CD4-positive, alpha-beta T cell treated with Interleukin-15 for 1 hour (primary cell): ENCODE measurements at regions not wholly inside any gene's neighbourhood (a gene's known extent, or its start where the extent isn't known, plus 50 kb on each side); places are given as distances from the start of the nearest gene placed in this dataset.
"Not testable (repeated sequence)": the region's sequence is repeated elsewhere in the genome, so short reads cannot be mapped to it uniquely, and the experiment has no call there.

Experiments used
- DNase-seq: peaks from one replicate; pipeline ENCODE4 v3.0.0-alpha.2; 2020

GRCh38 chr2:43146083-43146482 lies 80.3 kb downstream of the ZFP36L2 start:
- no peak for DNase-seq

GRCh38 chr2:43144263-43144662 lies 82.1 kb downstream of the ZFP36L2 start:
- DNase-seq = no peak

GRCh38 chr2:43143756-43144155 lies 82.7 kb downstream of the ZFP36L2 start:
- no peak for DNase-seq

- peak; percentile 70 for DNase-seq
These were observed 83.4 kb downstream of the ZFP36L2 start for GRCh38 chr2:43142921-43143438.

GRCh38 chr2:43141636-43142151 lies 84.7 kb downstream of the ZFP36L2 start:
- DNase-seq = not testable (repeated sequence)

GRCh38 chr2:43139996-43140621 lies 86.3 kb downstream of the ZFP36L2 start:
- DNase-seq = no peak

GRCh38 chr2:43139501-43139900 lies 86.9 kb downstream of the ZFP36L2 start:
- no peak for DNase-seq

- DNase-seq = no peak
These were observed 88.0 kb downstream of the ZFP36L2 start for GRCh38 chr2:43138441-43138840.

- peak; percentile 91 for DNase-seq
These were observed 89.5 kb downstream of the ZFP36L2 start for GRCh38 chr2:43136876-43137275.

GRCh38 chr2:43136011-43136799 lies 90.2 kb downstream of the ZFP36L2 start:
- no peak for DNase-seq

- DNase-seq = no peak
These were observed 90.8 kb downstream of the ZFP36L2 start for GRCh38 chr2:43135583-43135982.

GRCh38 chr2:43134571-43134889 lies 91.9 kb downstream of the ZFP36L2 start:
- DNase-seq = no peak

- DNase-seq = peak; percentile 88
These were observed 92.5 kb downstream of the ZFP36L2 start for GRCh38 chr2:43133708-43134570.

GRCh38 chr2:43133336-43133707 lies 93.1 kb downstream of the ZFP36L2 start:
- no peak for DNase-seq

GRCh38 chr2:43132683-43133301 lies 93.6 kb downstream of the ZFP36L2 start:
- DNase-seq = no peak

- no peak for DNase-seq
These were observed 94.3 kb downstream of the ZFP36L2 start for GRCh38 chr2:43131890-43132682.

- DNase-seq = peak; percentile 88
These were observed 95.1 kb downstream of the ZFP36L2 start for GRCh38 chr2:43131051-43131889.

- DNase-seq = no peak
These were observed 95.9 kb downstream of the ZFP36L2 start for GRCh38 chr2:43130548-43130875.

GRCh38 chr2:43129676-43130547 lies 96.5 kb downstream of the ZFP36L2 start:
- peak; percentile 66 for DNase-seq

GRCh38 chr2:43128559-43128955 lies 97.8 kb downstream of the ZFP36L2 start:
- DNase-seq = no peak
